ENCODE measurements at regions not wholly inside any gene's neighbourhood (a gene's known extent, or its start where the extent isn't known, plus 50 kb on each side); places are given as distances from the start of the nearest gene placed in this dataset.

DNA sequence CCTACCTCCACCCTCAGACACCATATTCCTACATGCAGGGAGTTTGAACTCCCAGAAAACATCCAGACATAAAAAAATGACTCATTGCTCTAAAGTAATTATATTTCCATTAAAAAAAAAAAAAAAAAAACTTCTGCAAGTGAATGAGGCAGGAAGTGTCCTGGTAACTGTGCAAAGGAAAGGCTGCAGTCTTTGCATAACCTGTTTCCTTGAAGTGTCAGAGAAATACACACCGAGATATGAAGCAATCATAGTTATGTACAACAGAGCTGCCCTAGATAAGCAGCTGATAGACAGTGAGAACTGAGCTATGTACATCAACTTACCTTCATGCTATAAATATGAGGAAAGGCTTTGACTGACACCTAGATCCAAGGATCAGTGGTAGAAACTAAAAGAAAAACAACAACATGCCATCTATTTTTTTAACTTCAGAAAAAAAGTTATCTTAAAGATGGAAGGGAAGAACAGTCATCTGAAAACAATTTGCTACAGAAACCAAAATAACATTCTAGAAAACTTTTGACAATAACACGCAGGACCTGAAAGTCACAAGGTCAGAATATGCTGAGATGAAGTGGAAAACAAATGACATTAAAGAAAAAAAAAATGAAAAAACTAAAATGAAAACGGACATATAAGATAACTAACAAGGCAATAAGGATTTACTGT lies 263.2 kb downstream of the SEC23A start:
- Histone ChIP-seq H3K4me1 (replicated peaks in 1 of 4; ENCODE audit: control insufficient read depth in 3 of 4, insufficient read depth in 4 of 4, low read length in 3 of 4) (peaks cover 0 to 7% (median under 1%) of the 10 kb centered on the region in 4 experiments; a peak in 2 of 7 replicates), H3K18ac (ENCODE audit: extremely low read depth, low read length) (no peak overlapping the region), H3K9ac (replicated peaks in 1 of 4; ENCODE audit: extremely low read depth in 1 of 4, low read depth in 3 of 4, low read length in 3 of 4) (no peak overlapping the region), H3K56ac (replicated peaks; ENCODE audit: insufficient read length, low read depth, low read length) (no peak overlapping the region), H3K79me1 (ENCODE audit: low read depth, low read length) (no peaks in the 10 kb centered on the region), H4K8ac (ENCODE audit: extremely low read depth, insufficient read depth, low read length) (no peak overlapping the region), H4K91ac (replicated peaks; ENCODE audit: insufficient read length, low read length) (no peak overlapping the region), H3K27ac (ENCODE audit: low read depth, low read length) (no peak overlapping the region), H2BK20ac (ENCODE audit: low read length) (no peak overlapping the region), H2BK5ac (ENCODE audit: low read depth, low read length) (no peak overlapping the region), H3K23ac (ENCODE audit: insufficient read length) (no peak overlapping the region), H2AFZ (ENCODE audit: low read length) (no peak overlapping the region), H2BK120ac (replicated peaks; ENCODE audit: low read depth, low read length) (no peak overlapping the region), H3K4me2 (ENCODE audit: insufficient read depth in 1 of 2, low read depth in 2 of 2, low read length in 2 of 2) (no peak overlapping the region), H3K4me3 (ENCODE audit: extremely low read depth in 1 of 4, insufficient read depth in 2 of 4, low read depth in 3 of 4, low read length in 4 of 4) (no peak overlapping the region), H3K9me3 (ENCODE audit: insufficient read depth in 2 of 2, low read depth in 1 of 2, low read length in 1 of 2) (no peaks in the 10 kb centered on the region), H2BK12ac (ENCODE audit: low read depth, low read length) (no peak overlapping the region), H3K4ac (replicated peaks; ENCODE audit: insufficient read length, low read depth, low read length) (no peak overlapping the region), H4K5ac (ENCODE audit: insufficient read length, low read depth, low read length) (no peak overlapping the region), H3K79me2 (ENCODE audit: control insufficient read depth in 1 of 2, insufficient read depth in 2 of 2, low read length in 2 of 2) (no peaks in the 10 kb centered on the region), H3K23me2 (ENCODE audit: low read depth, low read length) (no peaks in the 10 kb centered on the region), H2BK15ac (ENCODE audit: low read length) (no peak overlapping the region), H3K27me3 (replicated peaks in 1 of 4; ENCODE audit: control insufficient read depth in 3 of 4, extremely low read depth in 1 of 4, insufficient read depth in 3 of 4, low read length in 3 of 4) (no peaks in the 10 kb centered on the region), H3K36me3 (ENCODE audit: control insufficient read depth in 2 of 4, insufficient read depth in 4 of 4, low read length in 3 of 4) (no peaks in the 10 kb centered on the region), H4K20me1 (replicated peaks in 1 of 2; ENCODE audit: control insufficient read depth in 1 of 2, insufficient read depth in 2 of 2, low read length in 2 of 2) (no peaks in the 10 kb centered on the region), H2AK5ac (ENCODE audit: low read depth, low read length) (no peak overlapping the region), H3K14ac (ENCODE audit: insufficient read length) (no peak overlapping the region)
- WGBS, 2 experiments (ENCODE audit: extremely low coverage in 1 of 2, insufficient coverage in 1 of 2, insufficient read length in 1 of 2, insufficient replicate concordance in 2 of 2, low coverage in 1 of 2, low lambda C conversion rate in 2 of 2, missing lambda C conversion rate in 1 of 2) = 83% methylated on average over 3 of the region's 3 CpGs; no CpG with 5 or more reads in 1 of the 2 experiments
- FAIRE-seq (no peak), DNase-seq (ENCODE audit: low read depth in 1 of 2, low spot score in 2 of 2) (no peak)
- CTCF ChIA-PET (ENCODE audit: partially characterized antibody) = no interaction called here
- no peak for TF ChIP-seq HDAC6 (IDR thresholded peaks at IDR 0.05; ENCODE audit: low read depth, low read length)
- POLR2A ChIA-PET (ENCODE audit: partially characterized antibody) = no interaction called here

Measured in H1 (cell line).